Sigmoid colon (tissue), 3 donors: ENCODE measurements at regions not wholly inside any gene's neighbourhood (a gene's known extent, or its start where the extent isn't known, plus 50 kb on each side); places are given as distances from the start of the nearest gene placed in this dataset.

ENCODE experiments used
- POLR2A ChIP-seq, 2 donors: fragments of 450-650 bp; IDR thresholded peaks; one replicate each; pipeline ENCODE4 v1.6.1; 2016; ENCODE audit warnings: antibody characterized with exemption in 2 of 2, mild to moderate bottlenecking in 2 of 2, moderate library complexity in 2 of 2
- TF ChIP-seq, protein P1 (sequence below), 4 experiments: fragments of 450-650 bp in 3 of 4; fragments of 200-600 bp in 1 of 4; IDR thresholded peaks; one replicate each; pipeline ENCODE4 v1.5.1; 2016 to 2019; ENCODE audit warnings: antibody characterized with exemption in 4 of 4, mild to moderate bottlenecking in 3 of 4, moderate library complexity in 2 of 4

DNA sequence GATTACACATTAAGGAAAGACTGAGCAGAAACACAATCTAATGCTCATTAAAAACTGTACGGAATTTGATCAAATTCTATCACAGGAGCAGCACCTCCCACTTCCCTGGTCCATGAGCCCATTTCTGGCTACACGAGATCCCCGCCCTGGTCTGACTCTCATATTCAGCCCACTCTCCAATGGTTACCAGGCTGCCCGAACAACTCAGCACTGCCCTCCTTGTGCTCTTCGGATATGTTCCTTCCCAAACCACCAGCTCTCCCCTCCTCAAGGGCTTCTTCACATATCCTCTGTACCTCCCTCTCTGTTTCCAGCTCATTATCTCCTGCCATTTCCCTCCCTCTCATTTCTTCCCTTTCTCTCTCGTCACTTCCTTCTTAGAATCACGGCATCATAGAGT lies 180.5 kb downstream of the RSL24D1 start:
- TF ChIP-seq, protein P1, sequence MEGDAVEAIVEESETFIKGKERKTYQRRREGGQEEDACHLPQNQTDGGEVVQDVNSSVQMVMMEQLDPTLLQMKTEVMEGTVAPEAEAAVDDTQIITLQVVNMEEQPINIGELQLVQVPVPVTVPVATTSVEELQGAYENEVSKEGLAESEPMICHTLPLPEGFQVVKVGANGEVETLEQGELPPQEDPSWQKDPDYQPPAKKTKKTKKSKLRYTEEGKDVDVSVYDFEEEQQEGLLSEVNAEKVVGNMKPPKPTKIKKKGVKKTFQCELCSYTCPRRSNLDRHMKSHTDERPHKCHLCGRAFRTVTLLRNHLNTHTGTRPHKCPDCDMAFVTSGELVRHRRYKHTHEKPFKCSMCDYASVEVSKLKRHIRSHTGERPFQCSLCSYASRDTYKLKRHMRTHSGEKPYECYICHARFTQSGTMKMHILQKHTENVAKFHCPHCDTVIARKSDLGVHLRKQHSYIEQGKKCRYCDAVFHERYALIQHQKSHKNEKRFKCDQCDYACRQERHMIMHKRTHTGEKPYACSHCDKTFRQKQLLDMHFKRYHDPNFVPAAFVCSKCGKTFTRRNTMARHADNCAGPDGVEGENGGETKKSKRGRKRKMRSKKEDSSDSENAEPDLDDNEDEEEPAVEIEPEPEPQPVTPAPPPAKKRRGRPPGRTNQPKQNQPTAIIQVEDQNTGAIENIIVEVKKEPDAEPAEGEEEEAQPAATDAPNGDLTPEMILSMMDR (IDR thresholded peaks at IDR 0.05) = no peak
- no peak for TF ChIP-seq POLR2A (IDR thresholded peaks at IDR 0.05)
